ENCODE measurements at regions not wholly inside any gene's neighbourhood (a gene's known extent, or its start where the extent isn't known, plus 50 kb on each side); places are given as distances from the start of the nearest gene placed in this dataset.

GRCh38 chr9:129524582-129525270, 96.2 kb downstream of the C9orf50 start:
- no peak for DNase-seq (ENCODE audit: extremely low spot score)
- ChIA-PET POLR2A (no interaction called here), CTCF (interaction anchor here (1.7 kb wide), 1 partner anchor 21 kb away, joined by 3 read pairs; no protein-coding TSS in a partner anchor)
- no peak for TF ChIP-seq CTCF (IDR thresholded peaks at IDR 0.05; ENCODE audit: control extremely low read depth, extremely low read depth, low read depth, missing control alignments)

DNA sequence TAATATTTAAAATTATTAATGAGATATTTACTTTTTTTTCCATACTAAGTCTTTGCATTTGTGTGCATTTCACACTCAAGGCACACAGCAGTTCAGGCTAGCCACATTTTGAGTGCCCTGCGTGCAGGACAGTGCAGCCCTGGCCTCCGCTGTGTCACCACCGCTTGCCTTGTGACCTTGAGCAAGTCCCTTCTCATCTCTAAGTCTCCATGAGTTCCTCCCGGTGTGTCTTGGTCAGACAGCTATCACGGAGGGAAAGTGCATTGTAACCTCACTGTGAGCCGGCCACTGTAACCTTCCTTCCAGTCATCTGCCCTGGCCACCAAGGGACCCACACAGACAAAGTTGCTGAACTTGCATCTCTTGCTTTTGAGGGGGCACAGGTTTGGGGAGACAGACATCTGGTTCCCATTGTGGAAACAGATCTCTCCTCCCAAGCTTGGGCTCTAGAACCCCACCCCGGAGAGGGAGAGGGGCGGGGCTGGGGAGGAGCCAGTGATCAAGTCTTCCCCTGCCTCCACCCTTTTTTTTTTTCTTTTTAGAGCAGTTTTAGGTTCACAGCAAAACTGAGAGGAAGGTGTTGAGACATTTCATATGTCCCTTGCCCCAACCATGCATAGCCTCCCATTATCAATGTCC, 96.8 kb downstream of the C9orf50 start:
- ChIA-PET POLR2A (no interaction called here), CTCF (no interaction called here)
- no peak for DNase-seq (ENCODE audit: extremely low spot score)
- no peak for TF ChIP-seq CTCF (IDR thresholded peaks at IDR 0.05; ENCODE audit: control extremely low read depth, extremely low read depth, low read depth, missing control alignments)

- DNase-seq (ENCODE audit: extremely low spot score): no peak
- ChIA-PET POLR2A (no interaction called here), CTCF (no interaction called here)
- TF ChIP-seq CTCF (IDR thresholded peaks at IDR 0.05; ENCODE audit: control extremely low read depth, extremely low read depth, low read depth, missing control alignments): no peak
Measured at GRCh38 chr9:129522351-129522750, 98.5 kb downstream of the C9orf50 start.

GRCh38 chr9:129520082-129520481, 100.8 kb downstream of the C9orf50 start:
- POLR2A ChIA-PET: no interaction called here
- CTCF ChIA-PET: interaction anchor here (1.2 kb wide), 1 partner anchor 158 kb away, joined by 3 read pairs; no protein-coding TSS in a partner anchor
- no peak for DNase-seq (ENCODE audit: extremely low spot score)
- TF ChIP-seq CTCF (IDR thresholded peaks at IDR 0.05; ENCODE audit: control extremely low read depth, extremely low read depth, low read depth, missing control alignments): no peak

GRCh38 chr9:129518074-129518473, 102.8 kb downstream of the C9orf50 start:
- CTCF ChIA-PET: no interaction called here
- TF ChIP-seq CTCF (IDR thresholded peaks at IDR 0.05; ENCODE audit: control extremely low read depth, extremely low read depth, low read depth, missing control alignments): no peak
- no peak for DNase-seq (ENCODE audit: extremely low spot score)
- POLR2A ChIA-PET: no interaction called here

DNA sequence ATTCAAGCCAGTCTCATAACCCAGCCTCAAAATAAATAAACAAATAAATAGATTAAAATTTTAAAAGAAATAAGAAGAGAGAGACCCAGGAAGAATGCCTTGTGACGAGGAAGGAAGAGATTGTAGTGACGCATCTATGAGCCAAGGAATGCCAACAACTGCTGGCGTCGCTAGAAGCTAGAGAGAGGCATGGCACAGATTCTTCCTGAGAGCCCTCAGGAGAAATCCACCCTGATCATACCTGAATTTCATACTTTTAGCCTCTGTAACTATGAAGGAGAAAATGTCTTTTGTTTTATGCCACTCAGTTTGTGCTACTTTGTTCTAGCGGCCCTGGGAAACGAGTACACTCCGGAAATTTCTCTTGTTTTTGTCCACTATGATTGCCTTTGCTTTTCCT, 103.9 kb downstream of the C9orf50 start:
- no peak for TF ChIP-seq CTCF (IDR thresholded peaks at IDR 0.05; ENCODE audit: control extremely low read depth, extremely low read depth, low read depth, missing control alignments)
- ChIA-PET POLR2A (no interaction called here), CTCF (interaction anchor here (0.6 kb wide), 1 partner anchor 11 kb away, joined by 3 read pairs; no protein-coding TSS in a partner anchor)
- no peak for DNase-seq (ENCODE audit: extremely low spot score)
